ENCODE measurements at regions not wholly inside any gene's neighbourhood (a gene's known extent, or its start where the extent isn't known, plus 50 kb on each side); places are given as distances from the start of the nearest gene placed in this dataset.

DNA sequence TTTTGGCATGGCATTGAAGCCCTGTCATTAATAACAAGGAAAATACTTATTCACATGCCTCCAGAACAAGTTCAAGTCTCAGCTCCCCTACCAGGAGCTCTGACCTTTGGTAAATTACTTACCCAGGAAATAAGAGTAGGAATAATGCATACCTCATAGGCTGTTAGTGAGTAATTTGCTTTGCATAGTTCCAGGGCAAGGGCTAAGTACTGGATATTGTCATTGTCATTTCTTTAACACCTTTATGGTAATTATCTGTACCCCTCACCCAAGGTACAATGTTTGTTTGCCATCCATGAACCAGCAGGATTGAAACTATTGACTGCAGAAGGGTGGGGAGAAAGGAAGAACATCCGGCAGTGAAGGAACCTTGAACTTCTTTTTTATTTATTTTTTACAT, 148.5 kb downstream of the SOX2 start:
- in situ Hi-C loops (cut with MboI; ENCODE audit: low sequenced_read_pairs): no loop called here
- BruUV-seq (replicated peaks): no TSS peak
- Histone ChIP-seq H3K36me3 (ENCODE audit: control insufficient read depth, insufficient read depth, low read length) (no peaks in the 10 kb centered on the region), H2BK15ac (ENCODE audit: low read depth, low read length) (no peak overlapping the region), H3K4ac (ENCODE audit: low read depth, low read length) (no peak overlapping the region), H3K9me1 (ENCODE audit: insufficient read depth, low read length) (no peaks in the 10 kb centered on the region), H3K9ac (ENCODE audit: low read depth, low read length) (no peak overlapping the region), H3K4me2 (ENCODE audit: low read depth, low read length) (no peak overlapping the region), H3K18ac (ENCODE audit: low read depth, low read length) (no peak overlapping the region), H3K27ac (ENCODE audit: insufficient read depth, low read length) (no peak overlapping the region), H2AK5ac (ENCODE audit: low read depth, low read length) (no peak overlapping the region), H3K27me3 (ENCODE audit: control insufficient read depth, insufficient read depth, low read length) (no peaks in the 10 kb centered on the region), H2BK20ac (ENCODE audit: low read depth, low read length) (no peak overlapping the region), H2AK9ac (replicated peaks; ENCODE audit: low read depth, low read length, poor library complexity) (no peak overlapping the region), H2AFZ (replicated peaks; ENCODE audit: low read length, poor library complexity) (no peak overlapping the region), H3K9me3 (ENCODE audit: control insufficient read depth, insufficient read depth, low read length) (peaks cover 2% of the 10 kb centered on the region), H2BK120ac (ENCODE audit: low read depth, low read length) (no peak overlapping the region), H2BK5ac (ENCODE audit: low read depth, low read length, poor library complexity, severe bottlenecking) (no peak overlapping the region), H4K20me1 (ENCODE audit: insufficient read depth, low read length) (no peaks in the 10 kb centered on the region), H3K14ac (replicated peaks; ENCODE audit: low read depth, low read length) (no peak overlapping the region), H4K8ac (ENCODE audit: low read depth in 2 of 2, low read length in 2 of 2) (no peak overlapping the region), H4K5ac (ENCODE audit: low read depth, low read length) (no peak overlapping the region), H3K23ac (ENCODE audit: low read depth, low read length) (no peak overlapping the region), H4K91ac (ENCODE audit: insufficient read depth, low read depth, low read length) (no peak overlapping the region), H3K4me3 (ENCODE audit: insufficient read depth, low read depth, low read length) (no peak overlapping the region), H3K56ac (ENCODE audit: extremely low read depth, insufficient read depth, low read length) (no peak overlapping the region), H3K79me1 (ENCODE audit: low read depth in 1 of 2, low read length in 2 of 2) (no peaks in the 10 kb centered on the region), H3K4me1 (ENCODE audit: control insufficient read depth, insufficient read depth, low read length) (no peaks in the 10 kb centered on the region)
- WGBS, 2 experiments (ENCODE audit: extremely low coverage in 2 of 2, insufficient read length in 1 of 2): no CpG with 5 or more reads among the region's 1 CpG
- ATAC-seq (ENCODE audit: low read depth) (no peak), DNase-seq (no peak)
- dilution Hi-C loops (cut with HindIII; ENCODE audit: low sequenced_read_pairs, unreplicated experiment): no loop called here
- POLR2A ChIA-PET (ENCODE audit: unreplicated experiment): no interaction called here
- CTCF ChIA-PET: no interaction called here
- intact Hi-C loops (cut with micrococcal nuclease): no loop called here
- TF ChIP-seq RFX5 (IDR thresholded peaks at IDR 0.05; ENCODE audit: low read depth, low read length): no peak
- TF ChIP-seq, protein P1, sequence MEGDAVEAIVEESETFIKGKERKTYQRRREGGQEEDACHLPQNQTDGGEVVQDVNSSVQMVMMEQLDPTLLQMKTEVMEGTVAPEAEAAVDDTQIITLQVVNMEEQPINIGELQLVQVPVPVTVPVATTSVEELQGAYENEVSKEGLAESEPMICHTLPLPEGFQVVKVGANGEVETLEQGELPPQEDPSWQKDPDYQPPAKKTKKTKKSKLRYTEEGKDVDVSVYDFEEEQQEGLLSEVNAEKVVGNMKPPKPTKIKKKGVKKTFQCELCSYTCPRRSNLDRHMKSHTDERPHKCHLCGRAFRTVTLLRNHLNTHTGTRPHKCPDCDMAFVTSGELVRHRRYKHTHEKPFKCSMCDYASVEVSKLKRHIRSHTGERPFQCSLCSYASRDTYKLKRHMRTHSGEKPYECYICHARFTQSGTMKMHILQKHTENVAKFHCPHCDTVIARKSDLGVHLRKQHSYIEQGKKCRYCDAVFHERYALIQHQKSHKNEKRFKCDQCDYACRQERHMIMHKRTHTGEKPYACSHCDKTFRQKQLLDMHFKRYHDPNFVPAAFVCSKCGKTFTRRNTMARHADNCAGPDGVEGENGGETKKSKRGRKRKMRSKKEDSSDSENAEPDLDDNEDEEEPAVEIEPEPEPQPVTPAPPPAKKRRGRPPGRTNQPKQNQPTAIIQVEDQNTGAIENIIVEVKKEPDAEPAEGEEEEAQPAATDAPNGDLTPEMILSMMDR (conservative IDR thresholded peaks at IDR 0.05; ENCODE audit: low read depth, low read length): no peak
- TF ChIP-seq MAFK (IDR thresholded peaks at IDR 0.05; ENCODE audit: low read depth, low read length): no peak
- TF ChIP-seq RAD21 (IDR thresholded peaks at IDR 0.05; ENCODE audit: low read length): no peak
- no peak for TF ChIP-seq RCOR1 (IDR thresholded peaks at IDR 0.05; ENCODE audit: insufficient replicate concordance, low read length)
- no peak for TF ChIP-seq SMC3 (IDR thresholded peaks at IDR 0.05; ENCODE audit: low read depth, low read length)
- TF ChIP-seq, protein P2, sequence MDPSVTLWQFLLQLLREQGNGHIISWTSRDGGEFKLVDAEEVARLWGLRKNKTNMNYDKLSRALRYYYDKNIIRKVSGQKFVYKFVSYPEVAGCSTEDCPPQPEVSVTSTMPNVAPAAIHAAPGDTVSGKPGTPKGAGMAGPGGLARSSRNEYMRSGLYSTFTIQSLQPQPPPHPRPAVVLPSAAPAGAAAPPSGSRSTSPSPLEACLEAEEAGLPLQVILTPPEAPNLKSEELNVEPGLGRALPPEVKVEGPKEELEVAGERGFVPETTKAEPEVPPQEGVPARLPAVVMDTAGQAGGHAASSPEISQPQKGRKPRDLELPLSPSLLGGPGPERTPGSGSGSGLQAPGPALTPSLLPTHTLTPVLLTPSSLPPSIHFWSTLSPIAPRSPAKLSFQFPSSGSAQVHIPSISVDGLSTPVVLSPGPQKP (IDR thresholded peaks at IDR 0.05; ENCODE audit: borderline replicate concordance, low read depth, low read length): no peak
- TF ChIP-seq MAZ (IDR thresholded peaks at IDR 0.05; ENCODE audit: borderline replicate concordance, low read depth, low read length): no peak
- no peak for TF ChIP-seq NFE2L2 (IDR thresholded peaks at IDR 0.05; ENCODE audit: low read depth, low read length)
